ENCODE measurements at regions not wholly inside any gene's neighbourhood (a gene's known extent, or its start where the extent isn't known, plus 50 kb on each side); places are given as distances from the start of the nearest gene placed in this dataset.

- no peaks in the 10 kb centered on the region for H3K9me3 ChIP-seq (ENCODE audit: low read length)
- intact Hi-C loops (cut with micrococcal nuclease), result no loop called here
- BruUV-seq (replicated peaks), result no TSS peak
- peak; percentile 48 for DNase-seq
- peak; percentile 41 for ATAC-seq
- H3K79me2 ChIP-seq (ENCODE audit: low read length), result no peaks in the 10 kb centered on the region
- no peak overlapping the region for H3K9ac ChIP-seq (ENCODE audit: low read length)
- H3K27ac ChIP-seq (ENCODE audit: low read length), result peak overlapping the region; percentile 62
- CTCF ChIA-PET, result no interaction called here
- H3K4me1 ChIP-seq (ENCODE audit: insufficient read depth, low read length), result peaks cover 25% of the 10 kb centered on the region
- no peaks in the 10 kb centered on the region for H4K20me1 ChIP-seq (ENCODE audit: low read length)
- POLR2A ChIA-PET (ENCODE audit: unreplicated experiment), result no interaction called here
- no peak overlapping the region for H3K4me2 ChIP-seq (ENCODE audit: low read length)
- peak overlapping the region; percentile 29 for H2AFZ ChIP-seq (ENCODE audit: low read length)
- TF ChIP-seq EZH2phosphoT487 (IDR thresholded peaks at IDR 0.05; ENCODE audit: borderline replicate concordance, low read length) (no peak), EZH2 (IDR thresholded peaks at IDR 0.05; ENCODE audit: low read length, unreplicated experiment) (no peak), CTCF (conservative IDR thresholded peaks at IDR 0.05; ENCODE audit: low read depth, low read length) (no peak)
- H3K4me3 ChIP-seq (ENCODE audit: low read length), result no peak overlapping the region
- no peaks in the 10 kb centered on the region for H3K36me3 ChIP-seq (ENCODE audit: low read depth, low read length)
- no peaks in the 10 kb centered on the region for H3F3A ChIP-seq (ENCODE audit: low read length, unreplicated experiment)
- H3K9me2 ChIP-seq (replicated peaks; ENCODE audit: low read length), result no peaks in the 10 kb centered on the region
- H3K27me3 ChIP-seq (ENCODE audit: low read length), result no peaks in the 10 kb centered on the region
Observed at GRCh38 chr2:144014103-144014502, 505.8 kb downstream of the ZEB2 start.

DNA sequence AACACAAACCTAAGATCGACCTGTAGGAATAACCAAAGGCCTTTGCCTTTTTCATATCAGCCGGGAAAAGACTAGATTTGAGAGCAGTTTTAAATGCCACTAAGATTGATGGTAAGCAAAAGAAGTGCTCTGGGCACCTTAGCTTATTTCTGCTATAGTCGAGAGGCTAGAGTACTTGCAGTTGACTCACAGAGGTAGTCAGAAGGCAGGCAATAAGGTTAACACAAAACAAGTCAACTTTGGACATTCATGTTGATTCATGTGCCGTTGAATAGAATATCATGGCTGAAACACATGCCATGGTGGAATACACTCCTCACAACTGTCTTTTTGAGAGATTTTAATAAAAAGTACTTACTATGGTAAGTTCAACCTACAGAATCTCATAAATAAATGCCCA, 507.6 kb downstream of the ZEB2 start:
- TF ChIP-seq EZH2phosphoT487 (IDR thresholded peaks at IDR 0.05; ENCODE audit: borderline replicate concordance, low read length), result no peak
- no peak for TF ChIP-seq CTCF (conservative IDR thresholded peaks at IDR 0.05; ENCODE audit: low read depth, low read length)
- TF ChIP-seq EZH2 (IDR thresholded peaks at IDR 0.05; ENCODE audit: low read length, unreplicated experiment), result no peak
- POLR2A ChIA-PET (ENCODE audit: unreplicated experiment), result no interaction called here

GRCh38 chr2:144011553-144011952, 508.4 kb downstream of the ZEB2 start:
- H3K4me2 ChIP-seq (ENCODE audit: low read length), result no peak overlapping the region
- TF ChIP-seq CTCF (conservative IDR thresholded peaks at IDR 0.05; ENCODE audit: low read depth, low read length) (no peak), EZH2phosphoT487 (IDR thresholded peaks at IDR 0.05; ENCODE audit: borderline replicate concordance, low read length) (no peak)
- CTCF ChIA-PET, result no interaction called here
- no peaks in the 10 kb centered on the region for H3F3A ChIP-seq (ENCODE audit: low read length, unreplicated experiment)
- H3K9me2 ChIP-seq (replicated peaks; ENCODE audit: low read length), result no peaks in the 10 kb centered on the region
- intact Hi-C loops (cut with micrococcal nuclease), result no loop called here
- H3K36me3 ChIP-seq (ENCODE audit: low read depth, low read length), result no peaks in the 10 kb centered on the region
- H4K20me1 ChIP-seq (ENCODE audit: low read length), result no peaks in the 10 kb centered on the region
- no peaks in the 10 kb centered on the region for H3K27me3 ChIP-seq (ENCODE audit: low read length)
- H3K4me3 ChIP-seq (ENCODE audit: low read length), result no peak overlapping the region
- POLR2A ChIA-PET (ENCODE audit: unreplicated experiment), result no interaction called here
- ATAC-seq (no peak), DNase-seq (no peak)
- H3K27ac ChIP-seq (ENCODE audit: low read length), result no peak overlapping the region
- H3K79me2 ChIP-seq (ENCODE audit: low read length), result no peaks in the 10 kb centered on the region
- no TSS peak for BruUV-seq (replicated peaks)
- no peak overlapping the region for H3K9ac ChIP-seq (ENCODE audit: low read length)
- no peak overlapping the region for H2AFZ ChIP-seq (ENCODE audit: low read length)
- peaks cover 23% of the 10 kb centered on the region for H3K4me1 ChIP-seq (ENCODE audit: insufficient read depth, low read length)
- no peaks in the 10 kb centered on the region for H3K9me3 ChIP-seq (ENCODE audit: low read length)

More for the DNA sequence above, 507.6 kb downstream of the ZEB2 start:
- Histone ChIP-seq H3K79me2 (ENCODE audit: low read length) (no peaks in the 10 kb centered on the region), H3K9ac (ENCODE audit: low read length) (no peak overlapping the region), H3K4me1 (ENCODE audit: insufficient read depth, low read length) (peaks cover 25% of the 10 kb centered on the region), H3K4me3 (ENCODE audit: low read length) (no peak overlapping the region), H3F3A (ENCODE audit: low read length, unreplicated experiment) (no peaks in the 10 kb centered on the region), H3K9me2 (replicated peaks; ENCODE audit: low read length) (no peaks in the 10 kb centered on the region), H3K36me3 (ENCODE audit: low read depth, low read length) (no peaks in the 10 kb centered on the region), H3K4me2 (ENCODE audit: low read length) (no peak overlapping the region), H2AFZ (ENCODE audit: low read length) (no peak overlapping the region), H3K27me3 (ENCODE audit: low read length) (no peaks in the 10 kb centered on the region), H3K9me3 (ENCODE audit: low read length) (no peaks in the 10 kb centered on the region), H3K27ac (ENCODE audit: low read length) (no peak overlapping the region), H4K20me1 (ENCODE audit: low read length) (no peaks in the 10 kb centered on the region)
- ATAC-seq, result no peak
- intact Hi-C loops (cut with micrococcal nuclease), result no loop called here
- no peak for DNase-seq
- CTCF ChIA-PET, result no interaction called here
- no TSS peak for BruUV-seq (replicated peaks)

Measured in PC-3 (cell line).